ENCODE measurements at regions not wholly inside any gene's neighbourhood (a gene's known extent, or its start where the extent isn't known, plus 50 kb on each side); places are given as distances from the start of the nearest gene placed in this dataset.

- no peak for ATAC-seq (ENCODE audit: insufficient read depth, low FRiP score)
- Histone ChIP-seq H3K36me3 (ENCODE audit: control insufficient read depth in 4 of 4, insufficient read depth in 4 of 4, low read length in 4 of 4) (no peaks in the 10 kb centered on the region), H3K4me3 (no peak overlapping the region), H3K4me1 (ENCODE audit: control insufficient read depth in 5 of 5, insufficient read depth in 5 of 5, low read length in 5 of 5) (peaks cover 0 to 5% (median 0%) of the 10 kb centered on the region in 5 donors), H3K27ac (ENCODE audit: low read depth in 1 of 2, low read length in 1 of 2) (no peak overlapping the region), H3K27me3 (ENCODE audit: control insufficient read depth in 3 of 3, insufficient read depth in 3 of 3, low read length in 2 of 3) (peaks cover 3 to 4% (median 4%) of the 10 kb centered on the region in 3 donors), H3K9ac (ENCODE audit: insufficient read depth in 1 of 2, low read length in 2 of 2) (no peak overlapping the region), H3K9me3 (ENCODE audit: control insufficient read depth in 4 of 4, insufficient read depth in 3 of 4, low read length in 3 of 4) (peaks cover 0 to 4% (median 0%) of the 10 kb centered on the region in 4 donors)
- DNase-seq, result peak; percentile 24 to 69 (median 49)
- WGBS, 2 donors, result 82 to 85% methylated on average over 5 of the region's 5 CpGs
- no peak for TF ChIP-seq CTCF (IDR thresholded peaks at IDR 0.05; ENCODE audit: control extremely low read depth, extremely low read depth)
Observed at GRCh38 chr10:129165076-129165720, 301.8 kb upstream of the MGMT start.

GRCh38 chr10:129165770-129166169, 301.3 kb upstream of the MGMT start:
- H3K27ac ChIP-seq (ENCODE audit: low read depth in 1 of 2, low read length in 1 of 2), result no peak overlapping the region
- peaks cover 0 to 4% (median 0%) of the 10 kb centered on the region in 4 donors for H3K9me3 ChIP-seq (ENCODE audit: control insufficient read depth in 4 of 4, insufficient read depth in 3 of 4, low read length in 3 of 4)
- H3K27me3 ChIP-seq (ENCODE audit: control insufficient read depth in 3 of 3, insufficient read depth in 3 of 3, low read length in 2 of 3), result peaks cover 3 to 4% (median 4%) of the 10 kb centered on the region in 3 donors
- H3K36me3 ChIP-seq (ENCODE audit: control insufficient read depth in 4 of 4, insufficient read depth in 4 of 4, low read length in 4 of 4), result no peaks in the 10 kb centered on the region
- ATAC-seq (ENCODE audit: insufficient read depth, low FRiP score) (no peak), DNase-seq (no peak)
- WGBS, 2 donors, result 35 to 39% methylated on average over 1 of the region's 1 CpG
- no peak overlapping the region for H3K9ac ChIP-seq (ENCODE audit: insufficient read depth in 1 of 2, low read length in 2 of 2)
- no peak overlapping the region for H3K4me3 ChIP-seq
- no peak for TF ChIP-seq CTCF (IDR thresholded peaks at IDR 0.05; ENCODE audit: control extremely low read depth, extremely low read depth)
- H3K4me1 ChIP-seq (ENCODE audit: control insufficient read depth in 5 of 5, insufficient read depth in 5 of 5, low read length in 5 of 5), result peaks cover 0 to 5% (median 0%) of the 10 kb centered on the region in 5 donors

- ATAC-seq (ENCODE audit: insufficient read depth, low FRiP score) (no peak), DNase-seq (no peak)
- Histone ChIP-seq H3K4me1 (ENCODE audit: control insufficient read depth in 5 of 5, insufficient read depth in 5 of 5, low read length in 5 of 5) (peaks cover 0 to 5% (median 0%) of the 10 kb centered on the region in 5 donors), H3K9me3 (ENCODE audit: control insufficient read depth in 4 of 4, insufficient read depth in 3 of 4, low read length in 3 of 4) (peaks cover 0 to 4% (median 0%) of the 10 kb centered on the region in 4 donors), H3K9ac (ENCODE audit: insufficient read depth in 1 of 2, low read length in 2 of 2) (no peak overlapping the region), H3K36me3 (ENCODE audit: control insufficient read depth in 4 of 4, insufficient read depth in 4 of 4, low read length in 4 of 4) (no peaks in the 10 kb centered on the region), H3K27ac (ENCODE audit: low read depth in 1 of 2, low read length in 1 of 2) (no peak overlapping the region), H3K27me3 (ENCODE audit: control insufficient read depth in 3 of 3, insufficient read depth in 3 of 3, low read length in 2 of 3) (peaks cover 3 to 8% (median 4%) of the 10 kb centered on the region in 3 donors), H3K4me3 (no peak overlapping the region)
- WGBS, 2 donors, result 71 to 90% methylated on average over 4 of the region's 4 CpGs
- TF ChIP-seq CTCF (IDR thresholded peaks at IDR 0.05; ENCODE audit: control extremely low read depth, extremely low read depth), result no peak
Observed at GRCh38 chr10:129168660-129169059, 298.4 kb upstream of the MGMT start.

Measured in lung (tissue), 11 donors.